ENCODE measurements at regions not wholly inside any gene's neighbourhood (a gene's known extent, or its start where the extent isn't known, plus 50 kb on each side); places are given as distances from the start of the nearest gene placed in this dataset.

DNA sequence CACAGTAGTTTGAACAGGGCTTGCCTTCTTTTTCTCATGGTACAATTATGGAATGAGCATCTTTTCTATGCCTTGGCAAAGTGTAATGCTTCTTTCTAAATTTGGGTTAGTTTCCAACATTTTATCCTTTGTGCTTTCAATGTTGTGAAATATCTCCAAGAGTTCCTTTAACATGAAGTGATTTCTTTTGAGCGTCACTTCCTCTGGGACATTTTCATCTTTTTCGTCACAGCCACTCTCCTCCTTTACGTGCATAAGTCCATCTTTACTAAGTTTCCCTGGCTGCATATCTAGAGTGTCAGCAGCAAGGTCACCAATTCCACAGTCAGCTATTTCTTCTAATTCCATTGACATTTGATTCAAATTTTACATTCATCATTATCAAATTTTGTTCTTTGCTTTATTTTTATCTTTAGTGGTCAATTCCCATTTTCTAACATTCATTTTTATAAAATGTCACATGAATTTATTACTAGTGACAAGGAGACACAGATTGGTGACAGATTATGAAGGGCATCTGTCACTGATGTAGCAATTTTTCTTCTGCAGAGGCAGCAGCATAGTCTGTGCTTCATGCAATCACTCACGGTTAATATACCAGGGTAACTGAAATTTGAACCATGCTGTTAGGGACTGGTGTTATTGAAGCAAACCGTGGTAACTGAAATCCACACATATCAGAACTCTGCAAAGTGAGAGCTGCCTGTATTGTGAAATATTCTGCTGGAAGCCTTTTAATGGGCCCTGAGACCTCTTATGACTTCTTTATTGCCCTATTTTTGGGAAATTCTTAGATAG lies 126.5 kb upstream of the THBS1 start:
- no peak overlapping the region for H3K4me3 ChIP-seq (ENCODE audit: control insufficient read depth, low read depth, low read length)
- DNase-seq (ENCODE audit: low read depth): peak; percentile 82
- no peak for TF ChIP-seq CTCF (conservative IDR thresholded peaks at IDR 0.05; ENCODE audit: control insufficient read depth, insufficient read depth, low read depth, low read length)

DNA sequence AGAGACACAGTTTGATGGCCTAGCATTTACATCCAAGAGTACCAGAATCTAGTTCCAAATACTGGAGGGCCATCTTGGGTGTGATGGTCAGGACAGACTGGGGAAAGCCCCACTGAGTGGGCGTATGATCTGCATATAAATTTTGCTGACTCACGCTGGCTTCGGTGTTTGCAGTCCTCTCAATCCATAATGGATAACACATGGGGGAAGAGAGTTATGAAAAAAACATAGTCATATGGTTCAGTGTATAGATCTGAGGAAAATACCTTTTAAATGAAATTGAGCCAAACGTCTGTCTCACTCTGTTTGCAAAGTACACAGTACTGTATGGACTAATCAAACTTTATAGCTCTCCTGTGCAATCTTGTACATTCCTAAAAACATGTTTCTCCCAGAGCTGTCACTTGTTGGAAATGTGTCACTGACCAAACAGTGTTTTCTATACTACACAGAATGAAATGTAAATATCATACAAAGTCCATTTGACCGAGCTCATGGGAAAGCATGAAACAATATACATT lies 125.3 kb upstream of the THBS1 start:
- TF ChIP-seq CTCF (conservative IDR thresholded peaks at IDR 0.05; ENCODE audit: control insufficient read depth, insufficient read depth, low read depth, low read length): no peak

GRCh38 chr15:39456159-39456558 lies 124.7 kb upstream of the THBS1 start:
- no peak for TF ChIP-seq CTCF (conservative IDR thresholded peaks at IDR 0.05; ENCODE audit: control insufficient read depth, insufficient read depth, low read depth, low read length)

More for the DNA sequence above, 125.3 kb upstream of the THBS1 start:
- H3K4me3 ChIP-seq (ENCODE audit: control insufficient read depth, low read depth, low read length): no peak overlapping the region
- peak; percentile 94 for DNase-seq (ENCODE audit: low read depth)

DNA sequence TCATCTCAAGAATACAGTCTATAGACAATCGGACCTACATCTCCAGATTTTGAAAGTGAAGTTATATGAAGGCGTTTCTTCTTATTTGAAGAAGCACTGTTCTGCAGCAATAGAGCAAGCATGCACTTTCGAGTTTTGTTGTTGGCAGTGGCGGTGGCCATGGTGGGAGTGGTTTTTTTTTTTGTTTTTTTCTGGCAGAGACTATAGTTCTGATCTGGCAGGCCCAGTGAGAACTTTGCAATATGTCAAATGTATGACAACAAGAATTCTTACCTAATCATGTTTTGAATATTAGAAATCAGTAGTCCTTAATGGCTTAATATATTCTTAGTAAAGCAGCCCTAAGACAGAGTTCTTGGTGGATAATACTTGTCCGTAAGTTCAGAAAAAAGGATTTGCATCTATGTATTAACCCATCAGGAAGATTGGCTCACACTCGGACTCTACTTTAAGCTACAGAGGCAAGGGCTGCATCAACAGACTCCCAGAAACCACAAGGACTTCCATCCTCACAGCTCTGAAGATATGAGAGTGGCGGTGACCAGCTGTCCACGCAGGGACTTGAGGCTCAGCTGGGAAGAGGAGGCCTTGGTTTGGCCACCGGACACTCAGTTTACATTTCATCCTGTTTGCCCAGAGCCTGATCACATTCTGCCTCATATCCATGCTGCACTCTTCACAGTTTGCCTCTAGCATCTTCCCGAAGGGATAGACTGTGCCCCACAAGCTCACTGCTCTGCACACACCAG lies 124.1 kb upstream of the THBS1 start:
- no peak for DNase-seq (ENCODE audit: low read depth)
- no peak for TF ChIP-seq CTCF (conservative IDR thresholded peaks at IDR 0.05; ENCODE audit: control insufficient read depth, insufficient read depth, low read depth, low read length)
- no peak overlapping the region for H3K4me3 ChIP-seq (ENCODE audit: control insufficient read depth, low read depth, low read length)

More at GRCh38 chr15:39456159-39456558, 124.7 kb upstream of the THBS1 start:
- no peak for DNase-seq (ENCODE audit: low read depth)
- no peak overlapping the region for H3K4me3 ChIP-seq (ENCODE audit: control insufficient read depth, low read depth, low read length)

DNA sequence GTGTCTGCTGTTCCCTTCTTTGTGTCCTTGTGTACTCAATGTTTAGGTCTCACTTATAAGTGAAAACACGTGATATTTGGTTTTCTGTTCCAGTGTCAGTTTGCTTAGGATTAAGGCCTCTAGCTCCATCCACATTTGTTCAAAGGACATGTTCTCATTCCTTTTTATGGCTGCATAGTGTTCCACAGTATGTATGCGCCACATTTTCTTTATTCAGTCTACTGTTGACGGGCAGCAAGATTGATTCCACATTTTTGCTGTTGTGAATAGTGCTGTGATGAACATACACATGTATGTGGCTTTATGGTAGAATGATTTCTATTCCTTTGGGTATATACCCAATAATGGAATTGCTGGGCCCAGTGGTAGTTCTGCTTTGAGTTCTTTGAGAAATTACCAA lies 122.7 kb upstream of the THBS1 start:
- DNase-seq (ENCODE audit: low read depth): no peak

DNA sequence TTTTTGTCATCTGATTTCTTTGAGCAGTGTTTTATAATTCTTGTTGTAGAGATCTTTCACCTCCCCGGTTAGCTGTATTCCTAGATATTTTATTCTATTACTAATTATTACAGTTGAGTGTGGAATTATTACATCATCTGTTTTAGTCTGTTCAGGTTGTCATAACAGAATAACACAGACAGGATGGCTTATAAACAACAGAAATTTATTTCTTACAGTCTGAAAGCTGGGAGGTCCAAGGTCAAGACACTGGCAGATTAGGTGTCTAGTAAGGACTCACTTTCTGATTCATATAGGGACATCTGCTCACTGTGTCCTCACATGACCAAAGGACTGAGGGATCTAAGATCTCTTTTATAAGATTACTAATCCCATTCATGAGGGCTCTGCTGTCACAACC lies 121.3 kb upstream of the THBS1 start:
- peak; percentile 31 for DNase-seq (ENCODE audit: low read depth)
- no peak for TF ChIP-seq CTCF (conservative IDR thresholded peaks at IDR 0.05; ENCODE audit: control insufficient read depth, insufficient read depth, low read depth, low read length)
- H3K4me3 ChIP-seq (ENCODE audit: control insufficient read depth, low read depth, low read length): no peak overlapping the region

More for the DNA sequence above, 122.7 kb upstream of the THBS1 start:
- no peak for TF ChIP-seq CTCF (conservative IDR thresholded peaks at IDR 0.05; ENCODE audit: control insufficient read depth, insufficient read depth, low read depth, low read length)
- no peak overlapping the region for H3K4me3 ChIP-seq (ENCODE audit: control insufficient read depth, low read depth, low read length)
